DND-41 (cell line): ENCODE measurements at regions not wholly inside any gene's neighbourhood (a gene's known extent, or its start where the extent isn't known, plus 50 kb on each side); places are given as distances from the start of the nearest gene placed in this dataset.

Source experiments
- ATAC-seq: fragments of 200-7000 bp; cut with Tn5 transposase; 3 replicates; pipeline ENCODE4 v1.9.1; 2021; ENCODE audit warnings: low read depth; ENCODE audit not compliant: insufficient read depth
- DNase-seq: peaks from one replicate; pipeline ENCODE4 v3.0.0-alpha.2; 2020
- H2AFZ ChIP-seq: 2 replicates; pipeline ENCODE4 v1.6.0; 2012; ENCODE audit warnings: low read depth, low read length
- H3K27ac ChIP-seq: 2 replicates; pipeline ENCODE4 v1.5.1; 2012; ENCODE audit warnings: low read length, inconsistent platforms
- H3K27me3 ChIP-seq: fragments of 200-600 bp; sonication (generic); 2 replicates; pipeline ENCODE4 v1.6.0; 2012; ENCODE audit warnings: low read length, mild to moderate bottlenecking, inconsistent platforms; ENCODE audit not compliant: insufficient read depth, poor library complexity
- H3K36me3 ChIP-seq: 2 replicates; pipeline ENCODE4 v1.5.1; 2012; ENCODE audit warnings: low read length, inconsistent platforms; ENCODE audit not compliant: insufficient read depth
- H3K4me1 ChIP-seq: 2 replicates; pipeline ENCODE4 v1.5.1; 2012; ENCODE audit warnings: mild to moderate bottlenecking, low read length; ENCODE audit not compliant: insufficient read depth
- H3K4me2 ChIP-seq: 2 replicates; pipeline ENCODE4 v1.6.0; 2012; ENCODE audit warnings: mild to moderate bottlenecking, moderate library complexity, low read length, inconsistent platforms; ENCODE audit not compliant: insufficient read depth
- H3K4me3 ChIP-seq, 2 experiments: fragments of 200-600 bp in 1 of 2; shearing (Covaris generic) in 1 of 2; 2 replicates each; pipeline ENCODE4 v1.5.1; 2012 to 2016; ENCODE audit warnings: inconsistent platforms in 2 of 2, low read length in 2 of 2, mild to moderate bottlenecking in 2 of 2, low read depth in 1 of 2, moderate library complexity in 1 of 2
- H3K79me2 ChIP-seq: 2 replicates; pipeline ENCODE4 v1.6.0; 2012; ENCODE audit warnings: low read length, inconsistent platforms; ENCODE audit not compliant: insufficient read depth
- H3K9ac ChIP-seq: 2 replicates; pipeline ENCODE4 v1.6.0; 2012; ENCODE audit warnings: low read depth, mild to moderate bottlenecking, inconsistent platforms, low read length, moderate library complexity
- H3K9me3 ChIP-seq: 2 replicates; pipeline ENCODE4 v1.5.1; 2012; ENCODE audit warnings: low read length, moderate library complexity, mild to moderate bottlenecking, inconsistent platforms; ENCODE audit not compliant: insufficient read depth, severe bottlenecking
- H4K20me1 ChIP-seq: 2 replicates; pipeline ENCODE4 v1.6.0; 2012; ENCODE audit warnings: low read length; ENCODE audit not compliant: insufficient read depth
- EZH2 ChIP-seq: IDR thresholded peaks from 3 replicates; pipeline ENCODE4 v1.6.1; 2012; ENCODE audit warnings: borderline replicate concordance, low read depth, mild to moderate bottlenecking, moderate library complexity, low read length, inconsistent platforms; ENCODE audit not compliant: severe bottlenecking
- TF ChIP-seq, protein P1 (sequence below): IDR thresholded peaks from 2 replicates; pipeline ENCODE4 v1.5.1; 2012; ENCODE audit warnings: borderline replicate concordance, low read length, moderate library complexity, mild to moderate bottlenecking; ENCODE audit not compliant: poor library complexity, severe bottlenecking; ENCODE audit errors: extremely low read depth

DNA sequence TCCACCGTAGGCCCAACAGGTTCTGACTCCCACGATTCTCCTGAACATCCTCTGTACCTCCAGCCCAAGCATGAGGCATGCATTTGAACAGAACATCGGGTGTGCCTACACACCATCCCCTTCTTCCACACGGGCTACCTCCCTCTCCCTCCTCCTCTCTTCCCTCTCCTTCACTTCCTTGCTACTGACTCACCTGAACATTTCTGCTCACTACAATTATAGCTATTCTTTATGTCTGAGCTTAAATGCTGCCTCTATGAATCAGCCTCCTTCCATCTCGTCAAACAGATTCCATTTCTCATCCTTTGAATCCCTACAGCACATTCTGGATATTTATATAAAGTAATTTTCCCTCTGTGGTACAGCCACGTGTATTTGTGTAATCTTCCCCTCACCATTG lies 71.4 kb upstream of the MYLIP start:
- no peaks in the 10 kb centered on the region for H3K36me3 ChIP-seq
- no peaks in the 10 kb centered on the region for H3K79me2 ChIP-seq
- H3K27me3 ChIP-seq: no peaks in the 10 kb centered on the region
- H3K4me1 ChIP-seq: no peaks in the 10 kb centered on the region
- H3K9me3 ChIP-seq: no peaks in the 10 kb centered on the region
- TF ChIP-seq, protein P1, sequence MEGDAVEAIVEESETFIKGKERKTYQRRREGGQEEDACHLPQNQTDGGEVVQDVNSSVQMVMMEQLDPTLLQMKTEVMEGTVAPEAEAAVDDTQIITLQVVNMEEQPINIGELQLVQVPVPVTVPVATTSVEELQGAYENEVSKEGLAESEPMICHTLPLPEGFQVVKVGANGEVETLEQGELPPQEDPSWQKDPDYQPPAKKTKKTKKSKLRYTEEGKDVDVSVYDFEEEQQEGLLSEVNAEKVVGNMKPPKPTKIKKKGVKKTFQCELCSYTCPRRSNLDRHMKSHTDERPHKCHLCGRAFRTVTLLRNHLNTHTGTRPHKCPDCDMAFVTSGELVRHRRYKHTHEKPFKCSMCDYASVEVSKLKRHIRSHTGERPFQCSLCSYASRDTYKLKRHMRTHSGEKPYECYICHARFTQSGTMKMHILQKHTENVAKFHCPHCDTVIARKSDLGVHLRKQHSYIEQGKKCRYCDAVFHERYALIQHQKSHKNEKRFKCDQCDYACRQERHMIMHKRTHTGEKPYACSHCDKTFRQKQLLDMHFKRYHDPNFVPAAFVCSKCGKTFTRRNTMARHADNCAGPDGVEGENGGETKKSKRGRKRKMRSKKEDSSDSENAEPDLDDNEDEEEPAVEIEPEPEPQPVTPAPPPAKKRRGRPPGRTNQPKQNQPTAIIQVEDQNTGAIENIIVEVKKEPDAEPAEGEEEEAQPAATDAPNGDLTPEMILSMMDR: no peak
- no peak for TF ChIP-seq EZH2
- ATAC-seq (no peak), DNase-seq (no peak)
- no peak overlapping the region for H2AFZ ChIP-seq
- no peak overlapping the region for H3K9ac ChIP-seq
- H4K20me1 ChIP-seq: no peaks in the 10 kb centered on the region
- H3K27ac ChIP-seq: no peak overlapping the region
- no peak overlapping the region for H3K4me3 ChIP-seq
- H3K4me2 ChIP-seq: no peak overlapping the region

DNA sequence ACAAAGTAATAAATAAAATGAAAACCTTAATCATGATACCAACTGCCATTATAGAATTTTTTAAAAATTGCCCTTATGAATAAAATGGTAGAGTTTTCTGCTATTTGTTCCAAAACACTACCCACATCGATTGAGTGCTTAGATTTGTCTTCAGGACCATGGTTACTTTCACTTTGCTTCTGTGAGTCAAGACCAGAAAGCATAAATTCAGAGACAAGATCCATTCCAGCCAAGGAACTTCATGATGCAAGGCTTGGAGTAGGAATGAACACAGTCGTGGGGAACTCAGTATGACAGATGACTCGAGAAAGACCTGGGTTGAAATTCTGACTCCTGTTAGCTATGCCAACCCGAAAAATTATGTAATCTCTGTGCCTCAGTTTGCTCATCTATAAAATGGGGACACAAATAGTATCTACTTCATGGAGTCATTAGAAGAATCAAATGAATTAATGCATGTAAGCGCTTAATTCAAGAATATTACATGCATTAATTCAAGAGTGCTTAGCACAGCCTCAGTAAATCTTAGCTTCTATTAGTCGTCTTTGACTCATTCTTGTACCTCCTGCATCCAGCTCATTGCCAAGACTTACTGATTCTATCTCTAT lies 72.5 kb upstream of the MYLIP start:
- Histone ChIP-seq H3K36me3 (no peaks in the 10 kb centered on the region), H4K20me1 (no peaks in the 10 kb centered on the region), H2AFZ (no peak overlapping the region), H3K27ac (no peak overlapping the region), H3K79me2 (no peaks in the 10 kb centered on the region), H3K9me3 (no peaks in the 10 kb centered on the region), H3K9ac (no peak overlapping the region), H3K4me1 (no peaks in the 10 kb centered on the region), H3K4me2 (no peak overlapping the region), H3K4me3 (no peak overlapping the region), H3K27me3 (no peaks in the 10 kb centered on the region)
- TF ChIP-seq EZH2: no peak
- TF ChIP-seq, protein P1: no peak
- ATAC-seq (no peak), DNase-seq (no peak)

DNA sequence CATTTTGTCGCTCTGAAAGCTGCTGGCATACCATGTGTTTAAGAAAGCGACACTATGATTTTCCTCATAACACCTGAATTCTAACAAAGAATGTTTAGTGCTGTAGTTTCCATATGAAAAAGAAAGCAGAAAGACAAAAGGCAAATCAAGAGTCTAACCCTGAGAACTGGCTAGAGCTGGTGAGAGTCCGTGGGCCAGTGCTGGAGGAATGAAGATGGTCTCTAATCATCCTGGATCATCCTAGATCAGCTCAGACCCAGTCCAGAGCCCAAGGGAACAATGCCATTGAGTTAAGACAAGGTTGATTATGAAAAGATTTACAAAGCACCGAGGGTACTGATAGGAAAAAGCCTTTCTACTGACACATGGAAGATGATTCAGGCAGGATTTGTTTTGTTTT lies 73.0 kb upstream of the MYLIP start:
- H4K20me1 ChIP-seq: no peaks in the 10 kb centered on the region
- no peak overlapping the region for H3K4me3 ChIP-seq
- no peak overlapping the region for H3K9ac ChIP-seq
- H3K9me3 ChIP-seq: no peaks in the 10 kb centered on the region
- H3K27ac ChIP-seq: no peak overlapping the region
- no peak for DNase-seq
- no peak for TF ChIP-seq EZH2
- TF ChIP-seq, protein P1: no peak
- no peak overlapping the region for H3K4me2 ChIP-seq
- H2AFZ ChIP-seq: no peak overlapping the region
- no peak for ATAC-seq
- H3K27me3 ChIP-seq: no peaks in the 10 kb centered on the region
- H3K79me2 ChIP-seq: no peaks in the 10 kb centered on the region
- no peaks in the 10 kb centered on the region for H3K4me1 ChIP-seq
- no peaks in the 10 kb centered on the region for H3K36me3 ChIP-seq
